ENCODE measurements at regions not wholly inside any gene's neighbourhood (a gene's known extent, or its start where the extent isn't known, plus 50 kb on each side); places are given as distances from the start of the nearest gene placed in this dataset.
"Not testable (repeated sequence)": the region's sequence is repeated elsewhere in the genome, so short reads cannot be mapped to it uniquely, and the experiment has no call there.

DNA sequence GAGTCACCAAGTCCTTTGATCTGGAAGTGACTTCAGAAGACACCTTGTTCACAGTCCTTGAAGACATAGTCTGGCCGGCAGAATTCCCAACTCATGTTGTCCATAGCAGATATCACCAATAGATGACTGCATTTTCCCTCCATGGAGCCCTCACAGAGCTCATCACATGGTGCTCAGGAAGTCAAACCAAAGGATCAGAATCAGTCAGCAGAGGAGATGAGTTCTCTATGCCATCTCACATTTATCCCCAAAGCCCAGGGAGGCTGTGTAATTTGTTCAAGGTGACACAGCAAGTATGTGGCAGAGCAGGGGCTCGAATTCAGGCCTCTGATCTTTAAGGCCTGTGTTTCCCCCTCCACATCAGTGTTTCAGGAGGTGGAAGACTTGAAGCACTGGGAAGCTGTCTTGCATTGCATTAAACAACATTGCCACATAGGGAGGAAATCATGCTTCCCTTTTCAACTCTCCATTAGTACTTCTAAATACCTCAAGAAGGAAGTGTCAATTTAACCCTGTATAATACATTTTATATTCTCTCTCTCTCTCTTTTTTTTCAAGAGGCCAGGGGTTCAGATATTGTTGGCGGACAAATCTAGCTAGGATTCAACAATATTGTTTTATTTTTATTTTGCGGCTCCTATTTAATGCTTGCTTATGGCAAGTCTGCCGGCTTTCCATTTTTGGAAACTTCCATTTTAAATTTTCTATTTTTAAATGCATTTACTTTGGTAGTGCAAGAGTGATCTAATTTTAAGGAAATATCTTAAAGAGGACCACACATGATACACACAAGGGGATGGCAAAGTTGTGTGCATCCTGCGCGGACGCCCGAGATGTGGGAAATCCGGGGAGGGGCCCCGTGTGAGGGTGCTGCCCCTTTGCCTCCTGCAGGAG, 61.9 kb downstream of the NPIPB5 start:
- not testable (repeated sequence) for DNase-seq (ENCODE audit: low spot score)

DNA sequence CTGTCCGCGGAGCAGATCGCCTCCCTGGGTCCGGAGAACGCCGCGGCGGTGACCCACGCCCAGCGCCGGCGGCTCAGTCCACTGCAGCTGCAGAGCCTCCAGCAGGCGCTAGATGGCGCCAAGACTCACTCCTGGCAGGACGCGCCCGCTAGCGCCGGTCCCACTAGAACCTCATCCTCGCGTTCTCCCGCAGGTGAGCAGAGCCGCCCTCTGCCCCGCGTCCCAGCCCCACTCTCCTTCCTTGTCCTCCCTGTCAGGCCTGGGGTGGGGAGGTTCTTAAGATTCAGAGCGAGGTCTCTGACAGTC, 62.5 kb downstream of the NPIPB5 start:
- not testable (repeated sequence) for DNase-seq (ENCODE audit: low spot score)

- DNase-seq (ENCODE audit: low spot score) = not testable (repeated sequence)
These were observed 65.8 kb downstream of the NPIPB5 start for GRCh38 chr16:22576506-22576905.

DNA sequence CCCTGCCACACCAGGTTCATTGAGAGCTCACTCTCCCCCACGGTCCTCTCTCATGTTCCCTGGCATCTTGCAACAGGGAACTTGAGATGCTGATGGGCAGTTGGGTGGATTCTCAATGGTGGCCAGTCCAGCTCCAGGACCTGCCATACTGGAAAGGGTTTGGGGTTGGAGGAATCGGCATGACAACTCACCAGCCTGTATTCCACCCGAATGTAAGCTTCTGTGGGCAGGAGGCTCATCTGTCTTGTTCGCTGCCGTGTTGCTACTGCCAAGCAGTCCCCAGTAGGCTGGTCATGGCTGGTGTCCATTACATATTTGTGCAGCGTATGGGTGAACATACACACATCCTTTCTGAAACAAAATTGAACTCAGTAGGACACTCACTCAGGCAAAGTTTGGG, 72.5 kb downstream of the NPIPB5 start:
- not testable (repeated sequence) for DNase-seq (ENCODE audit: low spot score)

DNA sequence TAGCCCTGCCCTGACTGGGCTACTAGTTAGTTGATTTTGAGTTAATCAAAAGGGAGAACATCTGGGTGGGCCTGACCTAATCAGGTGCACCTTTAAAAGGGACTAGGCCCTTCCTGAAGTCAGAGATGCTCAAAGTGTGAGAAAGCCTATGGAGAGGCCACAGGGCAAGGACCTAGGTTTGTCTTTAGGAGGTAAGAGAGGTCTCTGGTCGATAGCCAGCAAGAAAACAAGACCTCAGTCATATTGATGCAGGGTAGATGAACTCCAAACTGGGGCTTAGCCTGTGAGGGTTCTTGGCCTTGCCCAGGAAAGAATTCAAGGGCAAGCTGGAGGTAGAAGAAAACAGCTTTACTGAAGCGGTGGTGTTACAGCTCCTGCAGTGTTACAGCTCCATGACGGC, 73.8 kb downstream of the NPIPB5 start:
- not testable (repeated sequence) for DNase-seq (ENCODE audit: low spot score)

DNA sequence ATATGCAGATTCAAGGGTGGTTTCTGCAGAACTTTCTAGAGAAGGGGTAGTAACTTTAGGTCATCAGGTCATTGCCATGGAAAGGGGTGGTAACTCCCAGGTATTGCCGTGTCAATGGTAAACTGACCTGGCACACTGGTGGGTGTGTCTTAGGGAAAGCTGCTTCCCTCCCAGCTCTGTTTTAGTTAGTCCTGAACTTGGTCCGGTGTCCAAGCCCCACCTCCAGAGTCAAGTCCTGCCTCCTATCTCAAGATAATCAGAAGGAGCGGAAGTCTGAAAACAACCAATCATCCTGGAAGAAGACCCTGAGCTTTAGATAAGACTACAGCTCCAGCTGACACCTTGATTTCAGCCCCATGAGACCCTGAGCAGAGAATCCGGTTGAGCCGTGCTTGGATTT, 74.2 kb downstream of the NPIPB5 start:
- not testable (repeated sequence) for DNase-seq (ENCODE audit: low spot score)

DNA sequence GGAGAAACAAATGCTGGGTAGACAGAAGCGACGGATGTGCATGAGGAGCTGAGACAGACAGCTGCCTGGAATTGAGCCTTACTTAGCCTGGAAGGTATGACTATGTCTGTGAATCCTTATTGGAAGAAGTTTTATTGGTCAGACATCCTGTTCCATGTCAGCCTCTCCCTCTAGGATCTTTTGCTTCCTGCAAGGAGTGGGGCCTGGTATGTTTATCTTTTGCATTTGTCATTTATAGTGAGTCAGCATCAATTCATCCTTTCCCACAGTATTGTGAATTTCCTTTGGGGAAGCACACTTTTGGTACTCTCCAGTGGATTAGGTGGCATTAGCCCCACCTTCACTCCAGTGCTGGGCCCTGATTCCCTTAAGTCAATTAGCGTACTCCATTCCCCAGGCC, 74.7 kb downstream of the NPIPB5 start:
- not testable (repeated sequence) for DNase-seq (ENCODE audit: low spot score)

DNA sequence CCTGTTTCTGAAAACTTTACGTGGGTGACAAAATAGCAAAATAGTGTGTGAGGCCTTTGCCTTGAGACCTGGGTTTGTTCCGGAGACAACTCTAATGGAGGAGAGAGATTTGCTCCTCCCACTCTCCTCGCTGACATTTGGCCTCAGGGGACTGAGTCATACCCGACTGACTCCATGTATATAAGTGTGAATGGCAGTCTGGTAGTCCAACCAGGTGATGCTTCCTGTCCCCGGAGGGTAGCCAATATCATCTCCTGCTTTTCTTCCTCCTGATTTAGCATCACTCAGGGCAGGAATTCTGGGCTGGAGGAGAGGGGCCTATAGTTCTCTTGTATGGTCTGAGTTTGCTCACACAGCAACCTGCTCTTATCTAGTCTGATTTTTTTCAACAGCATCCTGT, 76.0 kb downstream of the NPIPB5 start:
- DNase-seq (ENCODE audit: low spot score) = not testable (repeated sequence)

DNA sequence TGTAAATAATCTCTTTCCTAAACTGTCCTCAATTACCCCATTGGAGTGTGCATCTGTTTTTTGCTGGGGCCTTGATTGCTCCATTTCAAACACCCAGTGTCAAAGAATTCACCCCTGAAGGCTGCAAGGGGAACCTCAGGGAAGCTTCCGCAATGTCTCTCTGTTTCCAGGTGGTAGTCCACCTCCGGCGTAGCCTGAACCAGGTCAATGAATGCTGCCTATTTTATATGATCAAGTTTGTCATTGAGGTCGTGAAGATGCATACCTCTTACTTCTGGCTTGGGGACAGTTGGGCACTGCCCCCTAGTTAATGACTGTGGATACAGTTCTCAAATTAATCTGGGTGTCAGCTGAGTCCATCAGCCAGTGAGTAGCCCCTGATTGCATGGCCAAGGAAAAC, 79.1 kb downstream of the NPIPB5 start:
- not testable (repeated sequence) for DNase-seq (ENCODE audit: low spot score)

DNA sequence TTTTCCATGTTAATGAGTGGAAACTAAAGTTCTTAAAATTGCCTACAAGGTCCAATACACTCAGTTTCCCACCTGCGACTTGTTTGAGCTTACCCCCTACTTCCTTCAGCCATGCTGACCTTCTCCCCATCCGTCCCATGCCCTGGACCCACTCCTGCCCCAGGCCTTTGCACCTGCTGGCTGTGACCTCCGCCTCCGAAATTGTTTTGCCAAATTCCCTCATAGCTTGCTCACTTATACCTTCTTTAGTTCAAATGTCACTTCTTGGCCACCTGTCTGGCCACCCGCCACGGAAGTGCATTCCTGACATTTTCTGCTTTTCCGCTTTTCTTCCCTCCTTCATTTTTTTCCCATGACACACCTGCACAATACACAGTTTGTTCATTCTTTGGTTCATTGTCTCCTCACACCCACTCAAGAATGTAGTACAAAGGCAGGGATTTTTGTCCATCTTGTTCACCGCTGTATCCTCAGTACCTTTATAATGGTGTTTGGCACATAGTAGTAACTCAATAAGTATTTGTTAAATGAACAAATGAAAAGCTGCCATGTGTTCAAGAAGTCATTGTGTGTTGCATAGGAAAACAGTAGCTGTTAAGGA, 85.9 kb downstream of the NPIPB5 start:
- DNase-seq (ENCODE audit: low spot score) = not testable (repeated sequence)

- not testable (repeated sequence) for DNase-seq (ENCODE audit: low spot score)
These were observed 93.1 kb downstream of the NPIPB5 start for GRCh38 chr16:22603744-22604143.

DNA sequence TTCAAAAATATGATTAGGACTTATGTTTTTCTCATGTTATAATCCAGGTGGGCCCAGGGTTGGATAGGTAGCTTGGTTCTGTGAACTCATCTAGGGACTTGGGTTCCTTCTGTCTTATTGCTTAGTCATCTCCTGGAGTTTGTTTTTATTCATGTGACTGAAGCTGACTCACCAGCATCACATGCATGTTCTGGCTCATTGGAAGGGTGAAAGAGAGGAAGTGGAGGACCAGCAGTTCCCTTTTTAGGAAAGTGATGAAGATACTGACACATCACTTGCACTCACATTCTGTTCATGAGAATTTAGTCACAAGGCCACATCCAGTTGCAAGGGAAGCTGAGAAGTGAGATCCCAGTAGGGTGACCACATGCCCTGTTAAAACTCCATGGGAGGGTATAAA, 95.9 kb downstream of the NPIPB5 start:
- DNase-seq (ENCODE audit: low spot score) = not testable (repeated sequence)

- not testable (repeated sequence) for DNase-seq (ENCODE audit: low spot score)
These were observed 99.1 kb downstream of the NPIPB5 start for GRCh38 chr16:22609798-22610197.

GRCh38 chr16:22611128-22611527, 100.4 kb downstream of the NPIPB5 start:
- DNase-seq (ENCODE audit: low spot score) = not testable (repeated sequence)

DNA sequence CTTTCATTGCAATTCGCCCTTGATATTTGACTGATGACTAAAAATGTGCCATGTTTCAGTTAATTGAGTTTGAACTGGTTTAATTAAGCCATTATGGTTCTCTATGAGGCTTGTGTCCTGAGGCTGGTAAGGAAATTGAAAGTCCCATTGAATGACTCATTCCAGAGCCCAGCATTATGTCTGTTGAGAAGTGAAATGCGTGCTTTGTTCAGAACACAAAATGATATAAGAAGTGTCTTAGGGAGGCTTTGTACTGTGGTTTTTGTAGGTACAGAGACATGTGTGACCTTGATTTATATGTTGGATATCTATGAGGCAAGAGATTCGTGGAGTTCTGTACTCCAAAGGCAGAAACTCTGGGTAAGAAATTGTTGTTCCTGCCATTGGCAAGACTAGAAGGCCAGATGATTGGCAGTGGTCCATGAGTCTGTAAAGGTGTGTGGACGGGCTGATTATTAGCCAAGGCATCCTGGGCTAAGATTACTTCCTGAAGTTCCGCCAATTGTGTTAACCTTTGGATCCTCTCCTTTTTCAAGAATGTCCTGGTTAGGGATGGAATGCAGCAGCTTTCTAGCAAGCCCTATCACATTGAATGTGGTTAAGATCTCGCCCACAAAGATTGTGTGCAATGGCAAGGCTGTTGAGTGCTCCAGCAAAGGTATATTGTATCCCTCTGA, 103.7 kb downstream of the NPIPB5 start:
- no peak for DNase-seq (ENCODE audit: low spot score)

GRCh38 chr16:22618842-22619241, 108.2 kb downstream of the NPIPB5 start:
- DNase-seq (ENCODE audit: low spot score) = no peak

GRCh38 chr16:22621586-22622155, 111.0 kb downstream of the NPIPB5 start:
- no peak for DNase-seq (ENCODE audit: low spot score)

DNA sequence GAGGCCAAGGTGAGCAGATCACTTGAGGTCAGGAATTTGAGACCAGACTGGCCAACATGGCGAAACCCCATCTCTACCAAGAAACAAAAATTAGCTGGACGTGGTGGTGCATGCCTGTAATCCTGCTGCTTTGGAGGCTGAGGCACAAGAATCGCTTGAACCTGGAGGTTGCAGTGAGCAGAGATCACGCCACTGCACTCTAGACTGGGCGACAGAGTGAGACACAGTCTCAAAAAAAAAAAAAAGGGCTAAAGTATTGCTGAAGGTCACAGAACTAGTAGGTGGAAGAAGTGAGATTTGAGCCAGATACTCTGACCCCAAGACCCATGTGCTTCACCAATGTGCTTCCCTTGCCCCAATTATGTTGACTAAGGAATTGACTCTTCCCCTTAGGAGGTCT, 112.0 kb downstream of the NPIPB5 start:
- no peak for DNase-seq (ENCODE audit: low spot score)

- DNase-seq (ENCODE audit: low spot score) = no peak
These were observed 112.7 kb downstream of the NPIPB5 start for GRCh38 chr16:22623351-22623781.

GRCh38 chr16:22624038-22624799, 113.5 kb downstream of the NPIPB5 start:
- no peak for DNase-seq (ENCODE audit: low spot score)

DNA sequence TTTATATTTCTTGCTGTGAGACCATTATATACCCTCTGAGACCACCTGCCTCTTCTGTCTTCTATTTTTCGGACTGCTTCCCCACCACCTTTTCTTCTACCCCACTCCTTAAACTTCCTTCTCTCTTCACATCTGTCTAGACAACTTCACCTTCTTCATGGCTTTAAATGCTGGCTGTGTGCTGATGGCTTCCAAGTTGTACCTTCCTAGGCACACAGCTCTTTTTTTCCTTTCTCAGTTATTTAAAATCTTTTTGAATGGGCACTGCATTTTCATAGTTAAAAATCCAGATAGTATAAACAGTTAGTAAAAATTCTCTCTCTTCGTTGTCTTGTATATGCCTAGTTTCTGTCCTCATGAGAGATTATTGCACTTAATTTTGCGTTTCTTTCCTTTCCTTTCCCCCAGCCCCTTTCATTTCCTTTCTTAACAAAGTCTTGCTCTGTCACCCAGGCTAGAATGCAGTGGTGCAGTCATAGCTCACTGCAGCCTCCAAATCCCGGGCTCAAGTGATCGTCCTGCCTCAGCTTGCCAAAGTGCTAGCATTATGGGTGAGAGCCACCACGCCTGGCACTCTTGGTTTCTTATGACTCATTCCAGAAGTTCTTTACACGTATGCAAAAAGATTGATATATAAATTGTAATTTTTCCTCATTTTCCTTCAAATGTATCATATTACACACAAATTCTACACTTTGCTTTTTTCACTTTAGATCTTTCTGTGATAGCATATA, 114.3 kb downstream of the NPIPB5 start:
- DNase-seq (ENCODE audit: low spot score) = no peak
